ENCODE measurements at regions not wholly inside any gene's neighbourhood (a gene's known extent, or its start where the extent isn't known, plus 50 kb on each side); places are given as distances from the start of the nearest gene placed in this dataset.
"Not testable (repeated sequence)": the region's sequence is repeated elsewhere in the genome, so short reads cannot be mapped to it uniquely, and the experiment has no call there.

GRCh38 chr7:130947792-130948580 lies 214.0 kb upstream of the KLF14 start:
- DNase-seq (ENCODE audit: low spot score): no peak

- no peak for DNase-seq (ENCODE audit: low spot score)
Observed at GRCh38 chr7:130948822-130949221, 214.8 kb upstream of the KLF14 start.

DNA sequence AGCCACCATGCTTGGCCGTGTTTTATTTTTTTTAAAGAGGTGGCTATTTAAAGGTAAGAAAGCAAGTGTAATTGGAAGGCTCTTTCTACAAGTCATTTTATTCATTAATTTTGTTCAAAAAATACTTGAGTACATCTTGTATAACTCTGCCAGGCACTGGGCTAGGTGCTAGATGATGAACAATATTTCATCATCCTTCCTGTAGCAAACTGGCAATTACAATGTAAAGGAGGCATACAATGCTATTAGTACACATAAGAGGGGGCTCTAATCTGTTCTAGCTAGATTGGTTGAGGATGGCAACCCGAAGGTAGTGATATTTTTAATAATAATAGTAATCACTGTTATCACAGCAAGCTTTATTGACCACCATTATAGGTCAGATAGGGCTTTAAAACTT lies 215.5 kb upstream of the KLF14 start:
- no peak for DNase-seq (ENCODE audit: low spot score)

DNA sequence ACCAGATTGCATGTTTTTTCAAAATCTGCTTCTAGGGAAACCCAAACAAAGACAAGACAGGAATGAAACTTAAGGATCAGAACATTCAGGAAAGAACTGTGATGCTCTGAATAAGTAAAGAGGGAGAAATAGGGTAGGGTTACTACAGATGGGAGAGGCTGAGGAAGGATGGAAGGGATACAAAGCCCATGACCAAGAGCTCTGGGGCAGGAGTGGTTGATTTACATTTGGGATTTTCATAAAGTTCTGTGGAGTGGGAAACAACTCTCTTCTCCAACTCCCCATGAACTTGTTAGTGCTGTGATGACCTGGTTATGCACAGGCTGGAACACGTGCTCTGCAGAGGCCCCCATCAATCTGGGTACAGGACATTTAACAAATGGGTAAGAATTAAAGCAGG lies 216.0 kb upstream of the KLF14 start:
- no peak for DNase-seq (ENCODE audit: low spot score)

- DNase-seq (ENCODE audit: low spot score): no peak
Observed at GRCh38 chr7:130950741-130951140, 216.7 kb upstream of the KLF14 start.

GRCh38 chr7:130951303-130951975 lies 217.4 kb upstream of the KLF14 start:
- DNase-seq (ENCODE audit: low spot score): no peak

- DNase-seq (ENCODE audit: low spot score): no peak
Observed at GRCh38 chr7:130951976-130952876, 218.2 kb upstream of the KLF14 start.

GRCh38 chr7:130953196-130953595 lies 219.2 kb upstream of the KLF14 start:
- no peak for DNase-seq (ENCODE audit: low spot score)

DNA sequence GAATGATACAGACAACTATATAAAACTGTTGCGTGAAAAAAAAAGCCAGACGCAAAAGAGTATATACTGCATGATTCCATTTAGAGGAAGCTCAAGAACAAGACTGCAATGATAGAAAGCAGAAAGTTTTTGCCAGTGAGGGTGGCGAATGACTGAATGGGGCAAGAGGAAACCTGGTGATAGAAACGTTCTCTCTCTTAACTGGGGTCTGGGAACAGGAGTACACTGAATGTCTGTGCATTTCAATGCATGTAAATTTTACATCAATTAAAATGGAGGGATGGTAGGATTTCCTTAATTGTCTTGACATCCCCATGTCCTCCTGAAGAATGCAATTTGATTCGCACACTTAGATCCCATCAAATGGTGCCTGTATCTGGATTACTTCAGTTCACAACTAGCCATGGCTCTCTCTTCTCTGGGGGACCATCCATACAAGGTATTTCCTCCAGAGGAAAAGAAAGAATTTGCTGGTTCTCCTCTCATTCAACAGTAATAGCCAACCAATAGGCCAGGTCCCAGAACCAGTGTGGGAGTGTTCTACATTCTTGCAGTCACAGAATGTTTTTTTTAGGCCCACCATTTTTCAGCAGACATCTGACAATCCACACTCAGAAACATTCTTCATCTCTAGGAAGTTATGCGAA lies 221.0 kb upstream of the KLF14 start:
- no peak for DNase-seq (ENCODE audit: low spot score)

- DNase-seq (ENCODE audit: low spot score): no peak
Observed at GRCh38 chr7:130955565-130955919, 221.5 kb upstream of the KLF14 start.

DNA sequence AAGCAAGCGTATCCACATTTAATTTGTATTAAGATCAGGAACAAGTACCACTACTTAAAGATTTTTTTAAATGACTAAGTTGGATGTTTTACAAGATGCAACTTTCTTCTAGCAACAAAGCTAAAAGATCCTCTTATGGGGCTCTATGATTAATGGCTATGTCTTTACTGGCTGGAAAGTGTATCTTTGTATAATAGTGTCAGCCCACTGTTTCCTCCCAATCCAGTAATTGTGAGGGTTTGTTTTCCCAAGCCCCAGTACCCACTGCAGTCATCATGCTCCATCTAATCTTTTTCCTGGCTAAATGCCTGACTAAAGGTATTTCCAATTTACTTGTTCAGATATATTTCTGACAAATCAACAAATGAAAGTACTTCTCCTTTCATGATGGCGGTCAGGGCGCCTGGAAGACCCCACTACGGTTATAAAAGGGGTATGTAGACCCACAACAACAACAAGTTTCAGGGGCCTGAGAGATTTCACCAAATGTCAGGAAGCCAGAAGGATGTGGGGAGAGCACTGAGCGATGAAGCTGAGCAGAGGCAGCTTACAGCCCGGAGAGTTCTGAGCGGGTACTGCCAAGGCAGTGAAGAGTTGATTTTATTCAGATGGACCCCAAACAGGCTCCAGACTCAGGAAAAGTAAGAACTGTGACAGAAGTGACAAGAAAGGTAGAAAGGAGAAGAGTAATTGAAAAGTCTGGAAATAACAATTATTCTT lies 222.6 kb upstream of the KLF14 start:
- no peak for DNase-seq (ENCODE audit: low spot score)

DNA sequence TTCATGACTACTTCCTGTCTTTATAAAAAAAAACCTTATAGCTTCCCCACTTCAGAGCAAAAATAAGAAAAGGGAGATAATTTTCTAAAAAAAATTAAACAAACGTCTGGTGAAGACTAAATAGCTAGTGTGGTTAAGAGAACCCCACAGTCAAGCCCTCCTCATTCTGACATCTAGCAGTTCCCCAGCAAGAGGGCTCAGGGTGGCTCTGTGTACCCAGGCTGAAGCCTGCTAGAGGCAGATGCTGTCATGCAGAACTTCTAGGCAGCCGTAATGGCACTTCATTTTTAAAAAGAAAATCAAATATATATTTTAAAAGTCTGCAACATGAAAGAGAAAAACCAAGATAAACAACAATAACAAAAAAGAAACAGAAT lies 223.1 kb upstream of the KLF14 start:
- no peak for DNase-seq (ENCODE audit: low spot score)

DNA sequence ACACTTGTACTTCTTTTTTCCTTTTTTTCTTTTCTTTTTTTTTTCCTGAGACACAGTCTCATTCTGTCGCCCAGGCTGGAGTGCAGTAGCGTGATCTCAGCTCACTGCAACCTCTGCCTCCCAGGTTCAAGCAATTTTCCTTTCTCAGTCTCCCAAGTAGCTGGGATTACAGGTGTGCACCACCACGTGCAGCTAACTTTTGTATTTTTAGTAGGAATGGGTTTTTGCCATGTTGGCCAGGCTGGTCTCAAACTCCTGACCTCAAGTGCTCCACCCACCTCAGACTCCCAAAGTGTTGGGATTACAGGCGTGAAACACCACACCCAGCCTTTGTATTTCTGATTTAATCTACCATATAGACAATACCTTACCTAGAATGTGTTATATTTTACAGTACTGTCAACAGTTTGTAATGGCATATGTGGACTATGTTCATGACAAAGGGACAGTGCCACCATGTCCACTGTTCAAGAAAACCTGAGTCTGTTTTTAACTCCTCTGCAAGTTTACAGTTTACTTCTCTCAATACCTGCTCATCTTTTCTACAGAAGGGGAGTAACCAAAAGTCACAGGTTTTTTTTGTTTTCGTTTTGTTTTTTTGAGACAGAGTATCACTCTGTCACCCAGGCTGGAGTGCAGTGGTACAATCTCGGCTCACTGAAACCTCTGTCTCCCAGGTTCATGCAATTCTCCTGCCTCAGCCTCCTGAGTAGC lies 223.9 kb upstream of the KLF14 start:
- not testable (repeated sequence) for DNase-seq (ENCODE audit: low spot score)

- DNase-seq (ENCODE audit: low spot score): no peak
Observed at GRCh38 chr7:130958846-130959245, 224.8 kb upstream of the KLF14 start.

GRCh38 chr7:130959743-130960207 lies 225.8 kb upstream of the KLF14 start:
- no peak for DNase-seq (ENCODE audit: low spot score)

GRCh38 chr7:130960208-130960988 lies 226.4 kb upstream of the KLF14 start:
- DNase-seq (ENCODE audit: low spot score): no peak

- DNase-seq (ENCODE audit: low spot score): no peak
Observed at GRCh38 chr7:130961128-130961601, 227.2 kb upstream of the KLF14 start.

- no peak for DNase-seq (ENCODE audit: low spot score)
Observed at GRCh38 chr7:130962109-130962508, 228.1 kb upstream of the KLF14 start.

GRCh38 chr7:130963339-130963738 lies 229.3 kb upstream of the KLF14 start:
- no peak for DNase-seq (ENCODE audit: low spot score)

DNA sequence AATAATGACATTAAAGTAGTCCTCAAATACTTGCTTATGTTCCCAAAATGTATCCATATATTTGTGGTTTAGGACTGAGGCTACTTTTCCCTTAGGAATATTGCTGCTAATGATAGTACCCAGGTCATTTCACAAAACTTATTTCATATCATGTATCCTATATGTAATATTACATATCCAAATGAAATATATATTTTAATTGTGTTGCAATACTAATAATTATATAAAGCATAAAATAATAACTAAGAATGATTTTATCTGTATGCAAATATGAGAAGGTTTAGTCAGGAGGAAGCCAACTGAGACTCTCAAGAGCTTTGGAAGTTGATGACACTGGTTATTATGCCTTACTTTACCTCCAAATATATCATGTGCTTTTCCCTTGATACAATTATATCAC lies 231.5 kb upstream of the KLF14 start:
- DNase-seq (ENCODE audit: low spot score): no peak

Data from globus pallidus (tissue), 1 donor.